HCT116 (cell line): ENCODE measurements at regions not wholly inside any gene's neighbourhood (a gene's known extent, or its start where the extent isn't known, plus 50 kb on each side); places are given as distances from the start of the nearest gene placed in this dataset.

Experiments
- ATAC-seq: fragments of 200-7000 bp; cut with Tn5 transposase; 2 replicates; pipeline ENCODE4 v1.9.1; 2020; ENCODE audit warnings: mild to moderate bottlenecking, moderate library complexity
- BruUV-seq: library from RNA; stranded (reverse); fragments of 400-500 nt; replicated peaks from 2 replicates; lab custom pipeline; 2021; lab: Mats Ljungman, UMichigan
- CTCF ChIA-PET: fragments of 300-600 bp; sonication (Branson Sonifier 250); formaldehyde crosslinking; loops from one replicate; lab custom pipeline; 2021; ENCODE audit warnings: antibody characterized with exemption; lab: Charles Lee
- POLR2A ChIA-PET: fragments of 300-600, 350-600 bp; sonication (Branson Sonifier 250); formaldehyde crosslinking; loops from one replicate; lab custom pipeline; 2021; ENCODE audit warnings: antibody characterized with exemption; lab: Charles Lee
- RAD21 ChIA-PET, 2 experiments: fragments of 300-600 bp; sonication (Branson Sonifier 250); formaldehyde crosslinking; loops; one replicate each; lab custom pipeline; 2023; ENCODE audit warnings: low total read pairs in 2 of 2; ENCODE audit not compliant: uncharacterized antibody in 2 of 2, unreplicated experiment in 2 of 2, low non-redundant PET in 1 of 2; lab: Charles Lee
- DNase-seq: peaks from one replicate; pipeline ENCODE4 v3.0.0-alpha.2; 2010; ENCODE audit warnings: low read depth, low spot score
- H2AFZ ChIP-seq: fragments of 200-600 bp; shearing (Covaris generic), sonication (generic); 2 replicates; pipeline ENCODE4 v1.6.1; 2017; ENCODE audit warnings: low read depth, mixed run types, mixed read lengths, antibody characterized with exemption, low read length; ENCODE audit not compliant: poor library complexity, severe bottlenecking
- H3K27ac ChIP-seq: 2 replicates; pipeline ENCODE4 v1.5.1; 2012; ENCODE audit warnings: low read depth, low read length
- H3K27me3 ChIP-seq: fragments of 200-600 bp; sonication (generic); 2 replicates; pipeline ENCODE4 v1.6.1; 2016; ENCODE audit warnings: mixed run types, low read length, mixed read lengths; ENCODE audit not compliant: insufficient read depth
- H3K36me3 ChIP-seq, 2 experiments: fragments of 200-500 bp in 1 of 2; fragments of 200-600 bp in 1 of 2; sonication (Bioruptor generic) in 1 of 2; sonication (generic) in 1 of 2; 2 replicates each; pipeline versions ENCODE4 v1.5.1 to v1.6.1; 2014 to 2016; ENCODE audit warnings: low read length in 2 of 2, inconsistent platforms in 1 of 2, mixed read lengths in 1 of 2, mixed run types in 1 of 2; ENCODE audit not compliant: insufficient read depth in 2 of 2, control insufficient read depth in 1 of 2
- H3K4me1 ChIP-seq, 2 experiments: fragments of 200-600 bp in 1 of 2; sonication (generic) in 1 of 2; 2 replicates each; pipeline versions ENCODE4 v1.5.1 to v1.6.1; 2012 to 2017; ENCODE audit warnings: low read length in 2 of 2, inconsistent platforms in 1 of 2, mild to moderate bottlenecking in 1 of 2, mixed read lengths in 1 of 2, mixed run types in 1 of 2, moderate library complexity in 1 of 2; ENCODE audit not compliant: insufficient read depth in 2 of 2, control insufficient read depth in 1 of 2
- H3K4me2 ChIP-seq: fragments of 200-600 bp; sonication (generic); 2 replicates; pipeline ENCODE4 v1.6.1; 2017; ENCODE audit warnings: mixed run types, low read length, mixed read lengths
- H3K4me3 ChIP-seq, 2 experiments: fragments of 200-600 bp in 1 of 2; sonication (generic) in 1 of 2; replicated peaks in 1 of 2; 2 replicates each; pipeline ENCODE4 v1.5.1; 2011 to 2016; ENCODE audit warnings: low read length in 2 of 2, control low read depth in 1 of 2, low read depth in 1 of 2, mild to moderate bottlenecking in 1 of 2, mixed read lengths in 1 of 2, mixed run types in 1 of 2
- H3K79me2 ChIP-seq: fragments of 200-600 bp; sonication (generic); 2 replicates; pipeline ENCODE4 v1.6.1; 2017; ENCODE audit warnings: mild to moderate bottlenecking, mixed run types, low read length, moderate library complexity, mixed read lengths; ENCODE audit not compliant: insufficient read depth
- H3K9ac ChIP-seq: fragments of 200-600 bp; sonication (generic); 2 replicates; pipeline ENCODE4 v1.6.1; 2016; ENCODE audit warnings: low read length, mixed read lengths
- H3K9me2 ChIP-seq: fragments of 200-600 bp; sonication (generic), shearing (Covaris generic); 2 replicates; pipeline ENCODE4 v1.6.1; 2017; ENCODE audit warnings: mixed run types, mild to moderate bottlenecking, moderate library complexity; ENCODE audit not compliant: insufficient read depth
- H3K9me3 ChIP-seq, 2 experiments: fragments of 200-500 bp in 1 of 2; fragments of 200-600 bp in 1 of 2; sonication (Bioruptor generic) in 1 of 2; sonication (generic) in 1 of 2; 2 replicates each; pipeline ENCODE4 v1.6.1; 2014 to 2017; ENCODE audit warnings: low read length in 2 of 2, mixed read lengths in 2 of 2, inconsistent platforms in 1 of 2, low read depth in 1 of 2, mild to moderate bottlenecking in 1 of 2, mixed run types in 1 of 2, moderate library complexity in 1 of 2; ENCODE audit not compliant: control insufficient read depth in 1 of 2, insufficient read depth in 1 of 2
- H4K20me1 ChIP-seq: fragments of 200-600 bp; sonication (generic), shearing (Covaris generic); 2 replicates; pipeline ENCODE4 v1.6.1; 2017; ENCODE audit warnings: mixed run types, mild to moderate bottlenecking, moderate library complexity; ENCODE audit not compliant: insufficient read depth
- ATF3 ChIP-seq: IDR thresholded peaks from 2 replicates; pipeline ENCODE4 v1.6.1; 2012
- CEBPB ChIP-seq: IDR thresholded peaks from 2 replicates; pipeline ENCODE4 v1.6.1; 2012; ENCODE audit warnings: low read depth
- EGR1 ChIP-seq: IDR thresholded peaks from 2 replicates; pipeline ENCODE4 v1.6.1; 2012; ENCODE audit warnings: low read depth
- ELF1 ChIP-seq: IDR thresholded peaks from 2 replicates; pipeline ENCODE4 v1.6.1; 2012; ENCODE audit warnings: low read depth, borderline replicate concordance
- EZH2phosphoT487 ChIP-seq: fragments of 200-600 bp; IDR thresholded peaks from 2 replicates; pipeline ENCODE4 v1.6.1; 2018; ENCODE audit warnings: antibody characterized with exemption, borderline replicate concordance
- FOSL1 ChIP-seq: IDR thresholded peaks from 2 replicates; pipeline ENCODE4 v1.6.1; 2012; ENCODE audit warnings: low read depth
- POLR2A ChIP-seq: IDR thresholded peaks from 2 replicates; pipeline ENCODE4 v1.7.0; 2011; ENCODE audit warnings: borderline replicate concordance; ENCODE audit not compliant: insufficient read depth, insufficient read length; ENCODE audit errors: extremely low read depth
- POLR2AphosphoS5 ChIP-seq: IDR thresholded peaks from 2 replicates; pipeline ENCODE4 v1.6.1; 2011; ENCODE audit warnings: mild to moderate bottlenecking, low read depth, low read length, moderate library complexity
- RAD21 ChIP-seq: IDR thresholded peaks from 2 replicates; pipeline ENCODE4 v1.6.1; 2012; ENCODE audit warnings: low read depth, mild to moderate bottlenecking
- SRF ChIP-seq: IDR thresholded peaks from 2 replicates; pipeline ENCODE4 v1.6.1; 2012; ENCODE audit warnings: low read depth
- YY1 ChIP-seq: IDR thresholded peaks from 2 replicates; pipeline ENCODE4 v1.6.1; 2011; ENCODE audit warnings: low read length, low read depth, moderate library complexity, mild to moderate bottlenecking; ENCODE audit not compliant: insufficient replicate concordance; ENCODE audit errors: extremely low read depth
- ZBTB33 ChIP-seq: IDR thresholded peaks from 2 replicates; pipeline ENCODE4 v1.6.1; 2011; ENCODE audit warnings: mild to moderate bottlenecking, low read length, moderate library complexity; ENCODE audit not compliant: insufficient replicate concordance; ENCODE audit errors: extremely low read depth
- ZFX ChIP-seq: fragments of 450-650 bp; IDR thresholded peaks from 2 replicates; pipeline ENCODE4 v1.6.1; 2017
- ZNF274 ChIP-seq: fragments of 200-500 bp; sonication (Bioruptor generic); IDR thresholded peaks from 2 replicates; pipeline ENCODE4 v1.6.1; 2014; ENCODE audit warnings: mild to moderate bottlenecking, low read depth, low read length, inconsistent platforms
- intact Hi-C: fragments of 100-400 bp; cut with micrococcal nuclease; formaldehyde crosslinking; loops from 2 replicates; pipeline ENCODE4 v1.10.0; 2022
- TF ChIP-seq, protein P1 (sequence below): IDR thresholded peaks from 2 replicates; pipeline ENCODE4 v1.6.1; 2012

- Histone ChIP-seq H2AFZ (no peak overlapping the region), H3K27ac (no peak overlapping the region), H3K4me3 (no peak overlapping the region), H3K79me2 (no peaks in the 10 kb centered on the region), H3K27me3 (no peaks in the 10 kb centered on the region)
- intact Hi-C loops, result no loop called here
- TF ChIP-seq CEBPB (no peak), ATF3 (no peak), YY1 (no peak), ELF1 (no peak), ZNF274 (no peak), EGR1 (no peak), ZBTB33 (no peak), RAD21 (no peak), POLR2AphosphoS5 (no peak), ZFX (no peak), POLR2A (no peak), FOSL1 (no peak), SRF (no peak), EZH2phosphoT487 (no peak)
- TF ChIP-seq, protein P1, sequence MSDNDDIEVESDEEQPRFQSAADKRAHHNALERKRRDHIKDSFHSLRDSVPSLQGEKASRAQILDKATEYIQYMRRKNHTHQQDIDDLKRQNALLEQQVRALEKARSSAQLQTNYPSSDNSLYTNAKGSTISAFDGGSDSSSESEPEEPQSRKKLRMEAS, result no peak
- TF ChIP-seq, all 23 proteins: peak for 0
- Histone ChIP-seq H3K4me2 (no peak overlapping the region), H3K4me1 (no peaks in the 10 kb centered on the region), H4K20me1 (no peaks in the 10 kb centered on the region), H3K9me3 (no peaks in the 10 kb centered on the region), H3K36me3 (no peaks in the 10 kb centered on the region), H3K9ac (no peak overlapping the region), H3K9me2 (no peaks in the 10 kb centered on the region)
- ChIA-PET POLR2A (no interaction called here), RAD21 (no interaction called here), CTCF (no interaction called here)
- DNase-seq (no peak), ATAC-seq (no peak)
- BruUV-seq, result no TSS peak
These were observed 122.2 kb downstream of the KLF6 start for GRCh38 chr10:3662775-3663174.
